GM19372 (cell line): ENCODE measurements at regions not wholly inside any gene's neighbourhood (a gene's known extent, or its start where the extent isn't known, plus 50 kb on each side); places are given as distances from the start of the nearest gene placed in this dataset.
"Not testable (repeated sequence)": the region's sequence is repeated elsewhere in the genome, so short reads cannot be mapped to it uniquely, and the experiment has no call there.

ENCODE experiments used
- ATAC-seq: cut with Tn5 transposase; IDR thresholded peaks from one replicate; pipeline ENCODE4 v1.9.1; 2021; ENCODE audit warnings: mild to moderate bottlenecking, low read depth, moderate library complexity; ENCODE audit not compliant: unreplicated experiment

DNA sequence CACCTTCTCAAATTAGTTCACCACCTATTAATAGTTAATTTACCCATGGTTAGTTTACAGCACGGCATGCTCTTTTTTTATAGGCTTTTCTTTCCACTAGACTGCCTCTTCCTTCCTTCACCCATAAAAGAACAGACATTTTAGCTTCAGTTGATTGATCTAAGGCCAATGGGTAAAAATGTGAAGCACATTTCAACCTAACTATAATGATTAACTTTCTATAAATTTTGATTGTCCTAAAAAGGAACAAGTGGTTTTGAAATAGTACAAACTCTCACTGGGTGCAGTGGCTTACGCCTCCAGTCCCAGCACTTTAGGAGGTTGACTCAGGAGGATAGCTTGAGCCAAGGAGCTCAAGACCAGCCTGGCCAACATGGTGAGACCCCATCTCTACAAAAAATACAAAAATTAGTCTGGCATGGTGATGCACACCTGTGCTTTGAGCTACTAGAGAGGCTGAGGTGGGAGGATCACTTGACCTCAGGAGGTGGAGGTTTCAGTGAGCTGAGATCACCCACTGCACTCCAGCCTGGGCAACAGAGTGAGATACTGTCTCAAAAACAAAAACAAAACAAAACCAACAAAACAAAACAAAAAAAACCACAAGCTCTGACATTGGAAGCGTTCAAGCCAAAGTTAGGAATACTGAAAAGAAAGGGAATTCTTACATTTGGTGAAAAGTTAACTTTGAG is 89.9 kb upstream of the FAT1 start:
- no peak for ATAC-seq

DNA sequence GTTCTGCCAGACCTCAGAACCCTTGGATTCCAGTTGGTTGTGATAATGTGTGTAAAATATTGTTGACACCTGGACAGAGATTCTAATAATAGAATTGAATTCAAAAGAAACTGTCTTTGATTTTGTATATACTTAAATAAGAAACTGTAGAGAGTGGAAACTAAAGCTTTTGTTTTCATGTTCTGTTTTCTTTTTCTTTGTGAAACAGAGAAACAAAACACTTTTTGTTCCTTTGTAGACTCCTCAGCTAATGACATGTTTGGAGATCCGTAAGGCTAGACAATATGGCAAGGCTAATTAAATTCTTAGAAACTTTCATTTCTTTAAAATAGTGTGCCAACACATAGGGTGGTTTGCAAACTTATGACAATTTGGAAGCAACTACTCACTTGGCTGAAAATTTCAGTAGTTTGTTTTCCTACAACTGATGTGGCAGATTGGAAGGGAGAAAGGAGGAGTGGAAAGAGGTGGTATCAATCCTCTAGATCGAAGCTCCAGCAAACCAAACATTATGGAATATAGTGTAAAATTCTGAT is 90.9 kb upstream of the FAT1 start:
- no peak for ATAC-seq

DNA sequence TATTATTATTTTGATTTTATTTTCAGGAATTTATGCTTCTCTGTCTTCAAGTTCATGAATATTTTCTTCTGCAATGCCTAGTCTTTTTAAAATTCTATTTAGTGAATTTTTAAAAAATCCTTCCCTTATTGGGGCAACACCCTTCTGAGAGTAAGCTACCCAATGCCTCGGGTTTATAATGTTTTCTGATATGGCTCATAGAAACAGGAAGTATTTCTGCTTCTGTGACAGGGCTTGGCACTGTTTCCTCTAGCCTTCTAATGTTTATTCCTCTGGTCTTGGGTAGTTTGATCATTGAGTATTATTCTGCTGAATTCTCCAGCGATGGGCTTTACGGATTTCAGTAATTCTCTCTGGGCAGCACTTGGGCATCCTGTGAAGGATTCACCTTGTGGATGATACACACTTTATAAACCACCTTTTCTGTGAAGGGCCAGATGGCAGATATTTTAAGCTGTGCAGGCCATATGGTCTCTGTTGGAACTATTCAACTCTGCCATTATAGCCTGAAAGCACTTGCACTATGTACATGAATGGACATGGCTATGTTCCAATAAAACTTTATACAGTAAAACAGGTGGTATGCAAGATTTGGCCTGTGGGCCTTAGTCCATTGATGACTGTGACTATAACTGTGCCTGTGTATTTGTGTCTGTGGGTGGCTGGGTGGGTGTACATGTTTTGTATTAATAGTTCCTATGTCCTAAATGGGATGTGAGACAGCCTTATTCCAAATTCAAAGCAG is 95.9 kb upstream of the FAT1 start:
- no peak for ATAC-seq

DNA sequence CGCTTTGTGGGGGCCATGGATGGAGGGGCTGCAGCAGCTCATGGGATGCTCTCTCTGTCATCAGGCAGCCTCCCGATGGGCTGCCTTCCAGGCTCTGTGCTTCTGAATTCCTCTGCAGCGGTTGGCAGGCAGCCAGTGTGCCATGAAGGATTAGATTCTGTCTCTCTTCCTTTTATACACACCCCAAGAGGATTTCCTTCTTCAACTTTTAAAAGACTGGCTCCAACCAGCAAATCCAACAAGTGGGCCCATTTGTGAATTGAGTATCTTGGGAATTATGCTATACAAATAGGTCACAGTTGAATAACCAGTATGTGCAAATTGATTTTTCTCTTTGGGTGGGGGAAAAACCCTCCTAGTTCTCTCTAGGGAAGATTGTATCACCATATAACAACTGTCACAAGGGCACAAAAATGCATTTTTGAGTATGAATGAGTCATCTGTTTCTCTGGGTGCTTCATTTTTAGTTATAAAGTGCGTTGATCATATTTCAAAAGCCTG is 96.8 kb upstream of the FAT1 start:
- no peak for ATAC-seq

GRCh38 chr4:186823989-186824388 is 100.3 kb upstream of the FAT1 start:
- ATAC-seq: no peak

- ATAC-seq: no peak
Measured at GRCh38 chr4:186825069-186825468, 101.4 kb upstream of the FAT1 start.

- no peak for ATAC-seq
Measured at GRCh38 chr4:186826006-186826405, 102.3 kb upstream of the FAT1 start.

- no peak for ATAC-seq
Measured at GRCh38 chr4:186826846-186827533, 103.3 kb upstream of the FAT1 start.

- no peak for ATAC-seq
Measured at GRCh38 chr4:186827534-186827897, 103.9 kb upstream of the FAT1 start.

DNA sequence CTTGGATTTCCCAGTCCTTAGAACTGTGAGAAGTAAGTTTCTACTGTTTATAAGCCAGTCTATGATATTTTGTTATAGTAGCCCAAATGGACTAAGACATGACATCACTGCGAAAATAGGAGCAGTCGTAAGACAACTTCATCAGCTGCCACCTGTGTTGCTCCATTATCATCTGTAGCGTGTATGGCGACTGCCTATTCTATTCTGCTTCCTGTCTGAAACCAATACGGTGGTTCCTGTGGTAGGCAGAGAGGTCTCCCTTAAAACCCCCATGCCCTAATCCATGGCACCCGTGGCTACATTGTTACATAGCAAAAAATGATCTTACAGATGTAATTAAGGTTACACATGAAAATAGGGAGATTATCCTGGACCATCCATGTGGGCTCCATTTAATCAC is 105.4 kb upstream of the FAT1 start:
- no peak for ATAC-seq

- ATAC-seq: no peak
Measured at GRCh38 chr4:186829740-186830449, 106.2 kb upstream of the FAT1 start.

GRCh38 chr4:186831574-186831973 is 107.9 kb upstream of the FAT1 start:
- ATAC-seq: no peak

DNA sequence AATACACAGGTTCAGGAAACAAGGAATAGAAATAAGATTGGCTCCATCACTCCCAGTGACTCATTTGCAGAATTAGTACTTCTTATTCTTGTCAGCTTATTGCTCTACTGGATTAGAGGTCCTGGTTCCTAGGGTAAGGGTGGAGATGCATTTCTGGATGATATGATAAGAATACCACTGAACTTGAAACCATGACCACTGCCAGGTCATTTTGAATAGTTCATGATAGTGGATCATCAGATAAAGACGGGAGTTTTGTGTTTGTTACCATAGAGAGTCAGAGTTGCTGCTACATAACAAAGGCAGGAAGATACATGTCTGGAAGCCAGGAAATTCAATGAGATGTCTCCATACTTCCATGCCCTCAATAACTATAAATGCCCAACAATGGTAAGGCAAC is 109.2 kb upstream of the FAT1 start:
- ATAC-seq: no peak

- ATAC-seq: not testable (repeated sequence)
Measured at GRCh38 chr4:186837463-186837862, 113.8 kb upstream of the FAT1 start.

DNA sequence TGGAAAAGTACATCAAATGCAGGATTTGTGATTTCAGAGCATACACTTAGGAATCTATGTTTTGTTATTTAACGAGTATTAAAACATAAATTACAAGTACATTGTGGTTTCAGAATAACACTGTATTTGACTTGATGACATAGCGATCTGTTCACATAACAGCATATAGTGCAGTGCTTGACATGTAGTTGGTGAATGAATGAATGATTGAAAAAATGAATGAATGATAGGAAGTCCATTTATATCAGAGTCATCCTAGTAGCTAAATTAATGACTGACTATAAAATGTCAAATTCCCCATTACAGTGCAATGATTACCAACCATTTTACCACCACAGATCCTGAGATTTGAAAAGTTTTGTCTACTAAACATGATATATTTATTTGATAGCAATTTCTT is 114.6 kb upstream of the FAT1 start:
- ATAC-seq: no peak

- ATAC-seq: peak; percentile 96
Measured at GRCh38 chr4:186839122-186840037, 115.7 kb upstream of the FAT1 start.

DNA sequence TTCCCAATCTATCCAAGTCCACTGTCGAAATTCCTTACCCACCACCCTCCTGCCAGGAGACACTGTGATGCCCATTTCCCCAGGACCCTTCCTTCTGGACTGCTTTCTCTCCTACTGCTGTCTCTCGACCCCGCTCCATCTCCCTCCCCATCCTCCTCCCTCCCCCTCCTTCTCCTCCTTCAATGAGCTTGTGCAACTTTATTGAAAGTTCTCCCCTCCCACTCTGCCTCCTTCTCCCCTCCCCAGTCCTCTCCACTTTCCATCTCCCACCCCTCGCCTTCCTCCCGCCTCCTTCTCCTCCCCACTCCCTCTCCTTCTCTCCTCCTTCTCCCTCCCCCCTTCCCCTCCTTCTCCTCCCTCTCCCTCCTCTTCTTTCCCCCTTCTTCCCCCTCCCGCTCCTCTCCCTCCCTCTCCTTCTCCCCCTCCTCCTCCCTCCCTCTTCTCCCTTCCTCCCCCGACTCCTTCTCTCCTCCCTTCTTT is 116.6 kb upstream of the FAT1 start:
- no peak for ATAC-seq

DNA sequence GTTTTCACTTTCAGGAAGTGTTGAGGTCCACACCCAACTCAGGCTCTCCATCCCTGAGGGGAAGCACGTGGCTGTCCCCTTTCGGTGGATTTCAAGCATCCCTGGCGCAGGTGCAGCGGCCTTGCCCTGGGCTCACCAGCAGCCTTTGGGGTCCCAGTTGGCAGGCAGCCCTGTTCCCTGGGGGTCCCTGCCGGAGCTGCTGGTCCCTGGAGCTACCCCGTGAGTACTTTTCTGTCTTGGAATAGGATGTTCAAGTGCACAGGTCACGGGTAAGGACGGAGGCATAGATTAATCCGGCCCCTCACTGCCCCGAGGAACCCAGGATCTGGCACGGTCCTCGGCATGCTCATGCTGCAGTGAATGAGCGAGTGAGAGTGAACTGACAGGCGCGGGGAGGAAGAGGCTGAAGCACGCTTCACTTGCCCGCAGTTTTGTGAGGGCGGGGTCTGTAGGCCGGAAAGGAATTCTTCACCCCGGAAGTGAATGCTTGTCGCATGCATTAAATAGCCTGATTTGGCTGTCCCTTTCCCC is 117.2 kb upstream of the FAT1 start:
- no peak for ATAC-seq

DNA sequence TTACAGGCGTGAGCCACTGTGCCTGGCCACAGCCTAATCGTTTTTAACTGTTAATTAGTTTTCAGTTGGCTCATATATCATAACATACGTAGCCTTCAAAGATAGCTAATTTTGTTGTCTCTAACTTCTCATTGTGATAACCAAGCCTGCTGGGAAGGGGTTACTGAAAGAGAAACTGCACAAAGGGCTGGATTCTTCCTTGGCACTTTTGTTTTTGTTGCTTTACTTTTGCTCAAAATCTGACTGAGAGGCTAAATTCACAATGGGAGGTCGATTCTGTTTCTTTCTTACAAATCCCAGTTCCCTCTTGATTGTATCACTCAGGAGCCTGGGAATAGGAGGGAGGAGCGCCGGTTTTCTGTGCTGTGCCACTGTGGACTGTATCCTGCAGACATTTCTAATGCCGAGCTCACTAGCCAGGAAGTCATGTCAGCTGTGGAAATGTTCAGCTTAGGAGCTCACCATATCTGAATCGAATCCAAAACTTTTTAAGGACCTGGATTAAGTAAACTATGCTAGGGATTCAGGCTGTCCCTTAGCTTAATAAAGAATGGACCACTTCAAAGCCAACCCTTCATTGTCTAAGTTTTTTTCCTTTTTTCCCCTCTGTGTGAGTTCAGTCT is 120.5 kb upstream of the FAT1 start:
- ATAC-seq: no peak
